ENCODE measurements at regions not wholly inside any gene's neighbourhood (a gene's known extent, or its start where the extent isn't known, plus 50 kb on each side); places are given as distances from the start of the nearest gene placed in this dataset.
"Not testable (repeated sequence)": the region's sequence is repeated elsewhere in the genome, so short reads cannot be mapped to it uniquely, and the experiment has no call there.

- TF ChIP-seq CTCF (IDR thresholded peaks at IDR 0.05; ENCODE audit: extremely low read depth, insufficient read depth, missing control alignments): no peak
- no peak for DNase-seq (ENCODE audit: low spot score)
- in situ Hi-C loops (cut with MboI; ENCODE audit: low pct_unique_long_range_greater_than_20kb, low sequenced_read_pairs, unreplicated experiment): no loop called here
Measured at GRCh38 chr9:94441796-94442195, 113.1 kb upstream of the PCAT7 start.

GRCh38 chr9:94443032-94443722 lies 111.7 kb upstream of the PCAT7 start:
- no peak for TF ChIP-seq CTCF (IDR thresholded peaks at IDR 0.05; ENCODE audit: extremely low read depth, insufficient read depth, missing control alignments)
- in situ Hi-C loops (cut with MboI; ENCODE audit: low pct_unique_long_range_greater_than_20kb, low sequenced_read_pairs, unreplicated experiment): no loop called here
- DNase-seq (ENCODE audit: low spot score): no peak

GRCh38 chr9:94445863-94446262 lies 109.0 kb upstream of the PCAT7 start:
- TF ChIP-seq CTCF (IDR thresholded peaks at IDR 0.05; ENCODE audit: extremely low read depth, insufficient read depth, missing control alignments): no peak
- in situ Hi-C loops (cut with MboI; ENCODE audit: low pct_unique_long_range_greater_than_20kb, low sequenced_read_pairs, unreplicated experiment): no loop called here
- no peak for DNase-seq (ENCODE audit: low spot score)

- in situ Hi-C loops (cut with MboI; ENCODE audit: low pct_unique_long_range_greater_than_20kb, low sequenced_read_pairs, unreplicated experiment): no loop called here
- DNase-seq (ENCODE audit: low spot score): no peak
- no peak for TF ChIP-seq CTCF (IDR thresholded peaks at IDR 0.05; ENCODE audit: extremely low read depth, insufficient read depth, missing control alignments)
Measured at GRCh38 chr9:94449486-94449885, 105.4 kb upstream of the PCAT7 start.

GRCh38 chr9:94464790-94465189 lies 90.1 kb upstream of the PCAT7 start:
- DNase-seq (ENCODE audit: low spot score): no peak
- in situ Hi-C loops (cut with MboI; ENCODE audit: low pct_unique_long_range_greater_than_20kb, low sequenced_read_pairs, unreplicated experiment): no loop called here
- no peak for TF ChIP-seq CTCF (IDR thresholded peaks at IDR 0.05; ENCODE audit: extremely low read depth, insufficient read depth, missing control alignments)

- in situ Hi-C loops (cut with MboI; ENCODE audit: low pct_unique_long_range_greater_than_20kb, low sequenced_read_pairs, unreplicated experiment); DNase-seq (ENCODE audit: low spot score): not testable (repeated sequence)
Measured at GRCh38 chr9:94472063-94472462, 82.8 kb upstream of the PCAT7 start.

- no peak for TF ChIP-seq CTCF (IDR thresholded peaks at IDR 0.05; ENCODE audit: extremely low read depth, insufficient read depth, missing control alignments)
- in situ Hi-C loops (cut with MboI; ENCODE audit: low pct_unique_long_range_greater_than_20kb, low sequenced_read_pairs, unreplicated experiment): no loop called here
Measured at GRCh38 chr9:94472806-94473360, 82.0 kb upstream of the PCAT7 start.

More at GRCh38 chr9:94472806-94473360, 82.0 kb upstream of the PCAT7 start:
- no peak for DNase-seq (ENCODE audit: low spot score)

Measured in GM13977 (cell line).